Activated CD8-positive, alpha-beta T cell treated with anti-CD3 and anti-CD28 coated beads, Interleukin-2, amount 10 ng/mL, durations not matched to agents 7 days and 5 days (primary cell): ENCODE measurements at regions not wholly inside any gene's neighbourhood (a gene's known extent, or its start where the extent isn't known, plus 50 kb on each side); places are given as distances from the start of the nearest gene placed in this dataset.

ENCODE experiments used
- ATAC-seq: fragments of 150-1000 bp; cut with Tn5 transposase; one replicate; pipeline ENCODE4 v1.10.0; 2021; ENCODE audit warnings: moderate library complexity
- CTCF ChIA-PET: fragments of 350-600 bp; sonication (Branson Sonifier 250); formaldehyde crosslinking; loops from one replicate; lab custom pipeline; 2021; ENCODE audit warnings: antibody characterized with exemption; lab: Charles Lee
- POLR2A ChIA-PET: fragments of 350-600 bp; sonication (Branson Sonifier 250); formaldehyde crosslinking; loops from one replicate; lab custom pipeline; 2021; ENCODE audit warnings: antibody characterized with exemption; lab: Charles Lee
- DNase-seq: peaks from one replicate; pipeline ENCODE4 v3.0.0-alpha.2; 2020
- H3K27ac Mint-ChIP-seq: one replicate; pipeline ENCODE4 v1.8.0; 2021; ENCODE audit warnings: mild to moderate bottlenecking, mixed read lengths
- H3K27me3 Mint-ChIP-seq: one replicate; pipeline ENCODE4 v1.8.0; 2021; ENCODE audit warnings: low read depth, mixed read lengths
- H3K36me3 Mint-ChIP-seq: one replicate; pipeline ENCODE4 v1.8.0; 2021; ENCODE audit warnings: low read depth, mixed read lengths
- H3K4me1 Mint-ChIP-seq: one replicate; pipeline ENCODE4 v1.8.0; 2021; ENCODE audit warnings: low read depth, mixed read lengths
- H3K4me3 Mint-ChIP-seq: one replicate; pipeline ENCODE4 v1.8.0; 2021; ENCODE audit warnings: mild to moderate bottlenecking, mixed read lengths
- H3K9me3 Mint-ChIP-seq: one replicate; pipeline ENCODE4 v1.8.0; 2022; ENCODE audit warnings: mixed read lengths; ENCODE audit not compliant: insufficient read depth

DNA sequence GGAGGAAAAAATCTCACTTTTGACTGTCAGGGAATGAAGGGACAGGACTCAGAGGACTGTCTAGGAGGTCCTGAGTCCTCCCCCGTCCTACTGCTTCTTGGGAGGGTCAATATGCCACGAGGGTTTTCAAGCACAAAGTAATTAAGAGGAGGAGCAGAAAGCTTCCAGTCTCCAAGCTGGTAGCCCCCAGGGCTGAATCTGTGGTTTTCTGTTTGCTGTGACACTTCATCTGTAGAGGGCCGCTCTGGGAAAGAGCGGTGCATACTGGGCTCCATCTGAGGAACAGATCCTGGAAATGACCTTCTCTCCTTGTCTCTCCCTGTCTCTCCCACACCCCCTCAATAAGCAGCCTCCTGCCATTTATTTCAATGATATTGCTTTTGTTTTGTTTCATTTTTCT is 180.1 kb upstream of the SDK2 start:
- Mint-ChIP-seq H3K27ac (no peak overlapping the region), H3K27me3 (peaks cover 26% of the 10 kb centered on the region), H3K9me3 (no peaks in the 10 kb centered on the region), H3K4me3 (no peak overlapping the region), H3K4me1 (peaks cover 23% of the 10 kb centered on the region), H3K36me3 (no peaks in the 10 kb centered on the region)
- ChIA-PET CTCF (no interaction called here), POLR2A (no interaction called here)
- no peak for DNase-seq
- ATAC-seq = no peak

DNA sequence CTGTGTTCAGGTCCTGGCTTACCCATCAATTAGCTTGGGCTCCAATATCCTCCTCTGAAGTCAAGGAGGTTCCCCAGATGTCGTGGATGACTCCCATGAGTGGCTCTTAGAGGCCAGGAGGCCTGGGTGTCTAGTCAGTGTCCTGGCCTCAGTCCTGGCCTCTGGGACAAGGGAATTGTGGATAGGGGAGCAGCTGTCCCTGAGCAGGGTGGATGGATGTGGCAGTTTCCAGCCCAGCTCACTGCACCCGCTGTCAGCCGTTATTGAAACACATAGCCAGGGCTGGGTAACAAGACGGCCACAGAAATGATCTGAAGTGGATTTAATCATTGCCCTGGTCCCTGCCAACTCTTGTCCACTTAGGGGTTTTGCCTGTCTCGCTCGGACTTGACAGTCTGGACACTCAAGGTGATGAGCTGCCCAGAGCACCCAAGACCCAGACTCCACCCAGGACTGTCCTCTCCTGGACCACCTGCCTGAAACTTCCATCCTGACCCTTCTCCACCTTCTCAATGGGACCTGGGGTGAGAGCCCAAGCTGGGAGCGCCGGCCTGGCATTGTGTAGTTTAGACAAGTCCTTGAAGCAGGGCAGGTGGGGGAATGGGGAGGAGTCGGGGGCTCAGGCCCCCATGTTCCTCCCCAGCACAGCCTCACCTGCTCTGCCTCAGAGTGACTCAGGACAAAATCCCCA is 182.1 kb upstream of the SDK2 start:
- peaks cover 21% of the 10 kb centered on the region for H3K27me3 Mint-ChIP-seq
- H3K9me3 Mint-ChIP-seq = no peaks in the 10 kb centered on the region
- no peaks in the 10 kb centered on the region for H3K36me3 Mint-ChIP-seq
- DNase-seq = no peak
- ATAC-seq = no peak
- H3K4me1 Mint-ChIP-seq = peaks cover 23% of the 10 kb centered on the region
- ChIA-PET POLR2A (no interaction called here), CTCF (no interaction called here)
- no peak overlapping the region for H3K27ac Mint-ChIP-seq
- no peak overlapping the region for H3K4me3 Mint-ChIP-seq

DNA sequence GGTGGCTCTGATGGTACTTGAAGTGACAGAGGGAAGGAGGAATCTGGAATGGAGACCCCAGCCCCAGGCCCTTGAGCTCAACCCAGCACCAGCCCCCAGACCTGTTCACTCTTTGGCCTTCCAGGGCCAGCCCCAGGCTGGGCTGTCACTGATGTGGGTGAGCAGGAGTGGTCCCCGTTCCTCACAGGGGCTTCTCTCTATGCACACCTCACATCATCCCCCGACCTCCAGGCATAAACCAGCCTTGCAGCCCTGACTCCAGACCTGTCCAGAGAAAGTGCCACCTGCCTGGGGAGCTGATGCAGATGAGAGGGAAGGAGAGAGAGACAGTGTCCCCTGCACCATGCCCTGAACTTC is 182.6 kb upstream of the SDK2 start:
- H3K4me1 Mint-ChIP-seq = peaks cover 23% of the 10 kb centered on the region
- ChIA-PET CTCF (no interaction called here), POLR2A (no interaction called here)
- H3K36me3 Mint-ChIP-seq = no peaks in the 10 kb centered on the region
- no peak overlapping the region for H3K27ac Mint-ChIP-seq
- DNase-seq (no peak), ATAC-seq (no peak)
- H3K4me3 Mint-ChIP-seq = no peak overlapping the region
- H3K27me3 Mint-ChIP-seq = peaks cover 16% of the 10 kb centered on the region
- no peaks in the 10 kb centered on the region for H3K9me3 Mint-ChIP-seq

DNA sequence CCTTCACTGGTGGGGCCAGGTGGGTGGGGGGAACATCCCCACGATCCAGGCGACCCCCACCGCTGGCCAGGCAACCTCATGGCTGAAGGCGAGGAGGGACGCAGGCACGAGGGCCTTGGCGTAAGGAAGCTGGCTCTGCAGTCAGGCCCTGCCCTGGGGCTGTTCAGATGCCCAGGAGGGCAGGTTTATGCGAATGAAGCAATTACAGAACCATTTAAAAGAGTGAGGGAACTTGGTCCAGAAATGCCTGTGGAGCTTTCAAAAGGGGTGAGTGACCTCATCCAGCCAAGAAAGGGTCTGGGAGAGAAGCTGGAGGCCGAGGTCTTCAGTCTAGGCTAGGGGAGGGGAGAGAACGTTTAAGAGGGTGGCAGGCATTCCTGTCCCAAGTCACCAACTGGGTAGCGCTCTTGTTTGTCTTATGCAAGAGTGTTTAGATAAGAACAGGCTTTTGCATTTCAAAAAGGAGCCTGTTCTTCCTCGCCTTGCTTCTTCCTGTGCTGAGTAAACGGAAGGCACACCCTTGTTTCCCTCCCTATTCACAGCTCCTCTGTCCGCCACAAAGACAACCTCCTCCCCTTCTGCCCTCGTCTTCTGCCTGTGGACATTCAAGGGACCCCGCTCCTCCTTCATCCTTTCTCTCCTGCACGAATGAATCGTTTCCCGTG is 183.5 kb upstream of the SDK2 start:
- no peaks in the 10 kb centered on the region for H3K36me3 Mint-ChIP-seq
- H3K4me1 Mint-ChIP-seq = peaks cover 15% of the 10 kb centered on the region
- H3K4me3 Mint-ChIP-seq = no peak overlapping the region
- H3K27me3 Mint-ChIP-seq = peaks cover 8% of the 10 kb centered on the region
- ATAC-seq (no peak), DNase-seq (no peak)
- no peaks in the 10 kb centered on the region for H3K9me3 Mint-ChIP-seq
- ChIA-PET CTCF (no interaction called here), POLR2A (no interaction called here)
- peak overlapping the region; percentile 40 for H3K27ac Mint-ChIP-seq

DNA sequence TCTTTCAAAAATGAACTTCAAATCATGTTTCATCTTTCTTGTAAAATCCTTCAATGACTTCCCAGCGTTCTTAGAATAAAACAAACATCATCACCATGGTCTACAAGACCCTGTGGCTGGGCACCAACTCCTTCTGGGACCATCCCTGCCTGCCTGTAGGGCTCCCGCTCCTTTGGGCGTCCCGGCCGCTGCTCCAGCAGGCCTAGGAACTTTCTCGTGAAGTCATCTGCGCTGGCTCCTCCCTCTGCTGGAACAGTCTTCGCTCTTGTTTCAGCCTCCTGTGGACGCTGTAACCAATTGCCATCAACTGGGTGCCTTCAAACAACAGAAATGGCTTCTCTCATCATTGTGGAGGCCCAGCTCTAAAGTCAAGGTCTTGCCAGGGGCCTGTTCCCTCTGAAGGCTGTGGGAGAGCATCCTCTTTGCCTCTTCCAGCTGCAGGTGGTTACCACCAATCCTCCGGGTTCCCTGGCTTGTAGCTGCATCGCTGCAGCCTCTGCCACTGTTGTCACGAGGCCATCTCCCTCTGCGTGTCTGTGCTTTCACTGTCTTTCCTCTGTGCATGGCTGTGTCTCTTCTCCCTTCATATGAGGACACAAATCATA is 185.5 kb upstream of the SDK2 start:
- H3K4me3 Mint-ChIP-seq = no peak overlapping the region
- H3K27ac Mint-ChIP-seq = no peak overlapping the region
- POLR2A ChIA-PET = interaction anchor here (0.7 kb wide), 1 partner anchor 8 kb away, joined by 3 read pairs; no protein-coding TSS in a partner anchor
- no peaks in the 10 kb centered on the region for H3K9me3 Mint-ChIP-seq
- peaks cover 4% of the 10 kb centered on the region for H3K27me3 Mint-ChIP-seq
- no peak for DNase-seq
- peaks cover 7% of the 10 kb centered on the region for H3K4me1 Mint-ChIP-seq
- CTCF ChIA-PET = no interaction called here
- no peaks in the 10 kb centered on the region for H3K36me3 Mint-ChIP-seq
- no peak for ATAC-seq

DNA sequence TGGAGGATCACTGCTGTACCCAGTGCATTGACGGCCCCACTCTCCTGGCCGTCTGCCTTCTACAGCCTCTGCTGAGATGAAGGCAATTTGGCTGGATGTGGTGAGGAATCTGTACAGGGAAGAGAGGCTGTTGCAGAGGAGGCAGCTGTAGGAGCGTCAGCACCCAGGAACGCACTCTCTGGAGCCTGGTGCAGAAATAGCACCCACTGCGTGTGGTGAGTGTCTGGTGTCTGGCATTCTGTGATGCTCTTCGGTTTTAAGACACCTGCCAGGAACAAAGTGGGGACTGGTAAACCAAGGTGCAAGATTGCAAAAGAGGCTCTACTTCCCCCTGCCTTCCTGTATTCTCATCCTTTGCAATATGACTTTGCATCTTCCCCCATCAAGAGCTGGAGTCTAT is 187.5 kb upstream of the SDK2 start:
- DNase-seq (no peak), ATAC-seq (no peak)
- H3K27ac Mint-ChIP-seq = no peak overlapping the region
- H3K4me1 Mint-ChIP-seq = peaks cover 9% of the 10 kb centered on the region
- H3K27me3 Mint-ChIP-seq = peaks cover 2% of the 10 kb centered on the region
- POLR2A ChIA-PET = no interaction called here
- no peaks in the 10 kb centered on the region for H3K9me3 Mint-ChIP-seq
- no peak overlapping the region for H3K4me3 Mint-ChIP-seq
- no peaks in the 10 kb centered on the region for H3K36me3 Mint-ChIP-seq
- CTCF ChIA-PET = interaction anchor here (1.1 kb wide), 1 partner anchor 11 kb away, joined by 3 read pairs; no protein-coding TSS in a partner anchor

DNA sequence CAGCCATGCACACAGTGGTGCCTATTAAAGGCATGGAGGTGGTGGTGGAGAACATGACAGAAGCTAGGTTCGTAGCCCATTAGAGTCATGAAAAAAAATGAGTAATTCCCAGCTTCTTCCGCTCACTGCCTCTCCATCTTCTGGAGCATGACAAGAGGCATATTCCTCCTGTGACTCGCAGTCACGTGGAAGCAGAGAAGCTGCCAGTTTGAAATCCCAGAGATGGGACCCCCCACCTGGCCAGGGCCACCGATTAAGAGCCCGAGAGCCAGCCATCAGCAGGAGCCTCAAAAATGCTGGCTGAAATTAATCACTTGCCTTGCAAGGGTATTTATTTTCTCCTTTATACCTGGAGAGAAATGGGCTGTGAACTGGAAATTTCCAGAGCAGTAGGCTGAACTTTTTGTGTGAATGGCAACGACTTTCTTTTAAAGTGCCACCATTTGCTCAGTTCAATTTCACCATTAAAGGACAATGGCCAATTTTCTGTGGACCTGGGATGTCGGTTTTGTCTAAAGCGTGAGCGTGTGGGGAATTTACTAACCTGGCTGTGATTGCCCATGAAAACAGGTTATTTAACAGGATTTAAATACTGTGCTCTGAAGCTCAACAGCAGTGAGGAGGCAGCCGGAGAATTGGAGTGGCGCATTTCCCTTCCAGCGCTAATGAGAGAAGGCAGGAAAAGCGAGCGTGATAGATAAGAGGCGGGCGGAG is 189.7 kb upstream of the SDK2 start:
- H3K36me3 Mint-ChIP-seq = no peaks in the 10 kb centered on the region
- H3K4me1 Mint-ChIP-seq = peaks cover 2% of the 10 kb centered on the region
- DNase-seq = no peak
- ChIA-PET POLR2A (no interaction called here), CTCF (no interaction called here)
- ATAC-seq = no peak
- H3K27ac Mint-ChIP-seq = no peak overlapping the region
- no peak overlapping the region for H3K4me3 Mint-ChIP-seq
- H3K9me3 Mint-ChIP-seq = no peaks in the 10 kb centered on the region
- peaks cover 2% of the 10 kb centered on the region for H3K27me3 Mint-ChIP-seq

DNA sequence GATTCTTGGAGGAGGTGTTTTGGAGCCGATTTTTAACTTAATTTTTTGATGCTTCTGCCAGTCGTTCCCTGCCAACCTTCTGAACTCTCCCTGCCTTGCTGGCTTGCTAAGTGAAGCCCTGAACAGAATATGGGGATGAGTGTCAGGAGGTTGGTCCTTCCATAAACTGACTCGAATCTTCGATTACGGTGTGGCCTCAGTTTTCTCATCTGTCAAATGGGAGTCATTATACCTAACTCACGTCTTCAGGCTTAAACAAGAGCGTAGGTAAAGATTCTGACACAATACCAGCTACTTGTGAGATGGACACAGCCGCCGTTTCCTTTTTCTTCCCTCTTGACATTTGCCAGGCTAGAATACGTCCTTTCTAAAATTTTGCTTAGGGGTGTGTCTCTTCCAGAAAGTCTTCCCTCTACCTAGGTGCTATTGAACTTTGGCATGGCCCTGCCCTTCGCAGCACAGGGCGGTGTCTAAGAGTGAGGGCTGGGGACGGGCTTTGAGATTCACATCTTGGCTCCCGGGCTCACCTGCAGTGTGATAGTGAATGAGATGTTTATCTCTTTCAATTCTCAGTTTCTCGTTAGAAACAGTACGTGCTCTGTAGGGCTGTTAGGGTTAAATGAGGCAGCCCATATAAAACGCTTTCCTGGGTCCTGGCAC is 190.6 kb upstream of the SDK2 start:
- DNase-seq (no peak), ATAC-seq (no peak)
- H3K27me3 Mint-ChIP-seq = peaks cover 2% of the 10 kb centered on the region
- no peaks in the 10 kb centered on the region for H3K9me3 Mint-ChIP-seq
- ChIA-PET POLR2A (no interaction called here), CTCF (no interaction called here)
- peaks cover 2% of the 10 kb centered on the region for H3K4me1 Mint-ChIP-seq
- no peak overlapping the region for H3K4me3 Mint-ChIP-seq
- no peak overlapping the region for H3K27ac Mint-ChIP-seq
- H3K36me3 Mint-ChIP-seq = no peaks in the 10 kb centered on the region

DNA sequence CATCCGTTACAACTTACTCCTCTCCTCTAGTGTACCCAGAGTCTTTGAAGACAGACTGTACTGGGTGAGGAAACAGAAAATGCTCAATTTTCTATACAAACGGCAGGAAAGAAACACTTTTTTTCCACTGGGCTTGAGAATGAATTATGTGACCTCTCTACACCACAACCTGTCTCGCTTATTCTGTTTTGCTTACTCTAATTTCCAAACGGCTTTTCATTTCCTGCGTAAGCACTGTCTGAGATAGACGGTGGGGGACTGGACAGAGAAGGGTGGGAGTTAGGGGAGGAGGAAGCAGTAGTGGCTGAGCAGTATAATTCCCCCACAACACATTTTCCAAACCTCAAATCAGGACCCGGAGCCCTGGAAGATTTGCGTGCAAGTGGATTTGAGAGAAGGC is 191.4 kb upstream of the SDK2 start:
- ATAC-seq (no peak), DNase-seq (no peak)
- CTCF ChIA-PET = no interaction called here
- Mint-ChIP-seq H3K27me3 (peaks cover 2% of the 10 kb centered on the region), H3K4me1 (peaks cover 2% of the 10 kb centered on the region), H3K36me3 (no peaks in the 10 kb centered on the region), H3K9me3 (no peaks in the 10 kb centered on the region), H3K27ac (no peak overlapping the region), H3K4me3 (no peak overlapping the region)
- POLR2A ChIA-PET = no interaction called here

DNA sequence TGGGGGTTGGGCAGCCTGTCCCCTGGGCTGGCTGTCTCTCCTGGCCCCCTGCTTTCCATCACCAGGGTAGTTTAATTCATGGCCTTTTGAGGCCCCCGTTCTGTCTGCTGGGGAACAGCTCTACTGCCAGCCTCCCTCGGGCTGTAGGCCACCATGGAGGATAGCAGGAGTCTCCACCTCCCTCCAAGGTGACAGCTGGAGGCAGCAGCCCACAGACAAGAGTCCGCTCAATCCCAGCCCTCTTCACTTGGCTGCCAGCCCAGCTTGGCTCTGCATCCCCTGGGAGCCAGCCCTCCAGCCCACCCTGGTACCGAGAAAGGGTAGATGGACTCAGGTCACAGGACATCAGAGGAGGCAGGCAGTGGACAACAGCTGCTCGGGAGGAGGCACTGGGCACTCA is 194.6 kb upstream of the SDK2 start:
- ChIA-PET POLR2A (no interaction called here), CTCF (no interaction called here)
- Mint-ChIP-seq H3K4me1 (peaks cover 2% of the 10 kb centered on the region), H3K27ac (no peak overlapping the region), H3K9me3 (no peaks in the 10 kb centered on the region), H3K36me3 (no peaks in the 10 kb centered on the region), H3K4me3 (no peak overlapping the region), H3K27me3 (peaks cover 4% of the 10 kb centered on the region)
- DNase-seq (no peak), ATAC-seq (no peak)

DNA sequence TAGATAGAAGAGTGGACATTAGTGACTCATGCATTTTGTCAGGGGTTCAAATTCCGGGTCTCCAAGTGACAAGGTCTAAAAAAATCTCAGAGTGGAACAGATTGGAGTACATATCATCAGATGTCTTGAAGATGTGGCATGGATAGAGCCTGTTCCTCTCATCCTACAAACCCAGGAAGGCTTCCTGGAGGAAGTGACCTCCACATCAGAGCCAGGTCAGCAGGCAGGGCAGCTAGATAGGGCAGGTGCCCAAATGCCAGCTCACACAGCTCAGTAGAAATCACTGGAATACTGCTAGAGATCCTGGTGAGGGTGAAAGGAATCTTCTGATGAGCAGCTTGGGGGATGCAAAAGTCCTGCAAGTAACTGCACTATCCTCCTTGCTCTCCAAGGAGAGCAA is 196.6 kb upstream of the SDK2 start:
- Mint-ChIP-seq H3K27ac (no peak overlapping the region), H3K9me3 (no peaks in the 10 kb centered on the region), H3K36me3 (no peaks in the 10 kb centered on the region), H3K27me3 (peaks cover 2% of the 10 kb centered on the region), H3K4me3 (no peak overlapping the region), H3K4me1 (no peaks in the 10 kb centered on the region)
- ChIA-PET CTCF (interaction anchor here (1.2 kb wide), 1 partner anchor 152 kb away, joined by 3 read pairs; no protein-coding TSS in a partner anchor), POLR2A (no interaction called here)
- ATAC-seq = no peak
- no peak for DNase-seq
